ENCODE measurements at regions not wholly inside any gene's neighbourhood (a gene's known extent, or its start where the extent isn't known, plus 50 kb on each side); places are given as distances from the start of the nearest gene placed in this dataset.

GRCh38 chr11:44407211-44407996 is 97.5 kb upstream of the ALX4 start:
- TF ChIP-seq GATA2 (IDR thresholded peaks at IDR 0.05; ENCODE audit: low read depth, low read length) (no peak), GATA3 (IDR thresholded peaks at IDR 0.05; ENCODE audit: low read depth, low read length) (no peak)

Data from SH-SY5Y (cell line).